GM12864 (cell line): ENCODE measurements at regions not wholly inside any gene's neighbourhood (a gene's known extent, or its start where the extent isn't known, plus 50 kb on each side); places are given as distances from the start of the nearest gene placed in this dataset.

ENCODE experiments used
- DNase-seq: peaks from one replicate; pipeline ENCODE4 v3.0.0-alpha.2; 2011; ENCODE audit warnings: low read depth
- H3K4me3 ChIP-seq: 2 replicates; pipeline ENCODE4 v1.5.1; 2011; ENCODE audit warnings: mild to moderate bottlenecking, low read depth, low read length, control low read depth
- CTCF ChIP-seq: IDR thresholded peaks from 2 replicates; pipeline ENCODE4 v1.5.1; 2011; ENCODE audit warnings: low read depth, mild to moderate bottlenecking, moderate library complexity, low read length, control low read depth, inconsistent platforms; ENCODE audit errors: missing control alignments

- H3K4me3 ChIP-seq: no peak overlapping the region
- no peak for TF ChIP-seq CTCF
- DNase-seq: no peak
Measured at GRCh38 chr7:68943786-68944185, 654.5 kb upstream of the AUTS2 start.

- TF ChIP-seq CTCF: no peak
- H3K4me3 ChIP-seq: no peak overlapping the region
- no peak for DNase-seq
Measured at GRCh38 chr7:68955656-68956055, 642.6 kb upstream of the AUTS2 start.

GRCh38 chr7:68958571-68958970 is 639.7 kb upstream of the AUTS2 start:
- H3K4me3 ChIP-seq: no peak overlapping the region
- TF ChIP-seq CTCF: no peak
- DNase-seq: no peak

GRCh38 chr7:68963552-68963951 is 634.7 kb upstream of the AUTS2 start:
- H3K4me3 ChIP-seq: no peak overlapping the region
- no peak for DNase-seq
- TF ChIP-seq CTCF: no peak

- TF ChIP-seq CTCF: no peak
Measured at GRCh38 chr7:68964060-68964459, 634.2 kb upstream of the AUTS2 start.

GRCh38 chr7:68965351-68965750 is 632.9 kb upstream of the AUTS2 start:
- DNase-seq: no peak
- no peak for TF ChIP-seq CTCF
- H3K4me3 ChIP-seq: no peak overlapping the region

More at GRCh38 chr7:68964060-68964459, 634.2 kb upstream of the AUTS2 start:
- H3K4me3 ChIP-seq: no peak overlapping the region
- no peak for DNase-seq

GRCh38 chr7:68967598-68967997 is 630.7 kb upstream of the AUTS2 start:
- no peak for TF ChIP-seq CTCF
- no peak overlapping the region for H3K4me3 ChIP-seq

More at GRCh38 chr7:68967598-68967997, 630.7 kb upstream of the AUTS2 start:
- DNase-seq: no peak
